ENCODE measurements at regions not wholly inside any gene's neighbourhood (a gene's known extent, or its start where the extent isn't known, plus 50 kb on each side); places are given as distances from the start of the nearest gene placed in this dataset.

- Histone ChIP-seq H3K36me3 (ENCODE audit: control insufficient read depth, insufficient read depth, low read length) (no peaks in the 10 kb centered on the region), H3K4me3 (ENCODE audit: low read depth, low read length) (no peak overlapping the region), H3K27me3 (ENCODE audit: control insufficient read depth, insufficient read depth, low read length) (no peaks in the 10 kb centered on the region)
- no peak for TF ChIP-seq CTCF (IDR thresholded peaks at IDR 0.05; ENCODE audit: insufficient read depth, low read length, poor library complexity, severe bottlenecking)
- no peak for DNase-seq (ENCODE audit: low read depth)
Observed at GRCh38 chrX:126697091-126697490, 122.4 kb upstream of the PRR32 start.

DNA sequence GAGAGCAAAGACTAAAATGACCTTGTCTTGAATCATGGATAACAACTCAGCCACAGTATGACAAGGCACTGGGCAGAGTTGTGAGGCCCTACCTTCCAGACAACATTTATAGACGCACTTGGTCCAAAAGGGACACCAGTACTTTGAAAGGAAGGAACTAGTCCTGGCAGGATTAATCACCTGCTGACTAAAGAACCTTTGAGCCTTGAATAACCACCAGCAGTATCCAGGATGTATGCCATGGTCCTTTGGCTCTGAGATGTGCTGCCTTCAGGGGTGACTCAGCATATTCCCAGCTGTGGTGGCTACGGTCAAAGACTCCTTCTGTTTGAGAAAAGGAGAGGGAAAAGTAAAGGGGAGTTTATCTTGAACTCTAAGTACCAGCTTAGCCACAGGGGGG, 118.1 kb upstream of the PRR32 start:
- H3K36me3 ChIP-seq (ENCODE audit: control insufficient read depth, insufficient read depth, low read length): no peaks in the 10 kb centered on the region
- no peak for TF ChIP-seq CTCF (IDR thresholded peaks at IDR 0.05; ENCODE audit: insufficient read depth, low read length, poor library complexity, severe bottlenecking)
- no peak overlapping the region for H3K4me3 ChIP-seq (ENCODE audit: low read depth, low read length)
- H3K27me3 ChIP-seq (ENCODE audit: control insufficient read depth, insufficient read depth, low read length): no peaks in the 10 kb centered on the region
- DNase-seq (ENCODE audit: low read depth): no peak

- no peaks in the 10 kb centered on the region for H3K27me3 ChIP-seq (ENCODE audit: control insufficient read depth, insufficient read depth, low read length)
- DNase-seq (ENCODE audit: low read depth): no peak
- TF ChIP-seq CTCF (IDR thresholded peaks at IDR 0.05; ENCODE audit: insufficient read depth, low read length, poor library complexity, severe bottlenecking): no peak
- no peaks in the 10 kb centered on the region for H3K36me3 ChIP-seq (ENCODE audit: control insufficient read depth, insufficient read depth, low read length)
- no peak overlapping the region for H3K4me3 ChIP-seq (ENCODE audit: low read depth, low read length)
Observed at GRCh38 chrX:126718440-126718839, 101.1 kb upstream of the PRR32 start.

GRCh38 chrX:126719208-126719607, 100.3 kb upstream of the PRR32 start:
- Histone ChIP-seq H3K36me3 (ENCODE audit: control insufficient read depth, insufficient read depth, low read length) (no peaks in the 10 kb centered on the region), H3K4me3 (ENCODE audit: low read depth, low read length) (no peak overlapping the region), H3K27me3 (ENCODE audit: control insufficient read depth, insufficient read depth, low read length) (no peaks in the 10 kb centered on the region)
- DNase-seq (ENCODE audit: low read depth): no peak
- no peak for TF ChIP-seq CTCF (IDR thresholded peaks at IDR 0.05; ENCODE audit: insufficient read depth, low read length, poor library complexity, severe bottlenecking)

- Histone ChIP-seq H3K4me3 (ENCODE audit: low read depth, low read length) (no peak overlapping the region), H3K27me3 (ENCODE audit: control insufficient read depth, insufficient read depth, low read length) (no peaks in the 10 kb centered on the region), H3K36me3 (ENCODE audit: control insufficient read depth, insufficient read depth, low read length) (no peaks in the 10 kb centered on the region)
- TF ChIP-seq CTCF (IDR thresholded peaks at IDR 0.05; ENCODE audit: insufficient read depth, low read length, poor library complexity, severe bottlenecking): no peak
- no peak for DNase-seq (ENCODE audit: low read depth)
Observed at GRCh38 chrX:126723881-126724280, 95.6 kb upstream of the PRR32 start.

DNA sequence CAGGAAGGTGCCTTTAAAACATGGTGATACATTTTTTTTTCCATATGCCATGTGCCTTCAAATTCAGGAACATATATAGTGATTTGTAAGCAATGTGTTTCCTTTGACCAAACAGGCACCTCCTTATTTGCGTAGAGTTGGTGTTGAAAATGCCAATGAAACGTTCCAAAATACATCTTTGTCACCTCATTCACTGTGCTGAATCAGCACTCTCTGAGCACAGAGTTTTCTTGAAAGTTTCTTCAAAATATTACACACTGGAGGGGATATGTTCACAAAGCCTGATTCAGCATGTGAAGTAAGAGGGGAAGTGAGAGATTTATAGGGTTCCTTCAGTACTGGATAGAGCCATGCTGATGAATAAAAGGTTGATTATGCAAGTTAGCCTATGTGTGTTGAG, 85.7 kb upstream of the PRR32 start:
- Histone ChIP-seq H3K36me3 (ENCODE audit: control insufficient read depth, insufficient read depth, low read length) (no peaks in the 10 kb centered on the region), H3K27me3 (ENCODE audit: control insufficient read depth, insufficient read depth, low read length) (no peaks in the 10 kb centered on the region), H3K4me3 (ENCODE audit: low read depth, low read length) (no peak overlapping the region)
- DNase-seq (ENCODE audit: low read depth): no peak
- no peak for TF ChIP-seq CTCF (IDR thresholded peaks at IDR 0.05; ENCODE audit: insufficient read depth, low read length, poor library complexity, severe bottlenecking)

All from kidney epithelial cell (primary cell).